SIG-M5 treated with dmso at 0.1 percent for 504 hours (cell line): ENCODE measurements at regions not wholly inside any gene's neighbourhood (a gene's known extent, or its start where the extent isn't known, plus 50 kb on each side); places are given as distances from the start of the nearest gene placed in this dataset.
"Not testable (repeated sequence)": the region's sequence is repeated elsewhere in the genome, so short reads cannot be mapped to it uniquely, and the experiment has no call there.

ENCODE experiments used
- DNase-seq: peaks from one replicate; lab custom pipeline; 2025; ENCODE audit not compliant: unreplicated experiment; lab: John Stamatoyannopoulos, UW

- DNase-seq, result no peak
Measured at GRCh38 chr15:54772663-54773062, 424.1 kb downstream of the RSL24D1 start.

- not testable (repeated sequence) for DNase-seq
Measured at GRCh38 chr15:54749461-54749860, 447.3 kb downstream of the RSL24D1 start.

DNA sequence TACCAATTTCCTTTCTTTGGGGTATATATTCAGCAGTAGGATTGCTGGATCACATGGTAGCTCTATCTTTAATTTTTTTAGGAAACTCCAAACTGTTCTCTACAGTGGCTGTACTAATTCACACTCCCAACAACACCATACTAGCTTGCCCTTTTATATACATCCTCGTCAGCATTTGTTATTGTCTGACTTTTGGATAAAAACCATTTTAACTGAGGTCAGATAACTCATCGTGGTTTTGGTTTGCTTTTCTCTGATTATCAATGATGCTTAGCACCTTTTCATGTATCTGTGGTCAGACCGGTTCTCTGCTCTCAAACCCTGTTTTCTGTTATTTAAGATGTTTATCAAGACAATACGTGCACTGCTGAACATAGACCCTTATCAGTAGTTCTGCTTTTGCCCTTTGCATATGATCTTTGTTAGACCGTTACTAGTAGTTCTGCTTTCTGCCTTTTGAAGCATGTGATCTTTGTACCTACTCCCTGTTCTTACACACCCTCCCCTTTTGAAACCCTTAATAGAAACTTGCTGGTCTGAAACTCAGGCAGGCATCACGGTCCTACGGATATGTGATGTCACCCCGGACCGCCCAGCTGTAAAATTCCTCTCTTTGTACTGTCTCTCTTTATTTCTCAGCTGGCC is 474.3 kb downstream of the RSL24D1 start:
- no peak for DNase-seq

GRCh38 chr15:54719325-54719724 is 477.4 kb downstream of the RSL24D1 start:
- no peak for DNase-seq

- no peak for DNase-seq
Measured at GRCh38 chr15:54707805-54708752, 488.7 kb downstream of the RSL24D1 start.

DNA sequence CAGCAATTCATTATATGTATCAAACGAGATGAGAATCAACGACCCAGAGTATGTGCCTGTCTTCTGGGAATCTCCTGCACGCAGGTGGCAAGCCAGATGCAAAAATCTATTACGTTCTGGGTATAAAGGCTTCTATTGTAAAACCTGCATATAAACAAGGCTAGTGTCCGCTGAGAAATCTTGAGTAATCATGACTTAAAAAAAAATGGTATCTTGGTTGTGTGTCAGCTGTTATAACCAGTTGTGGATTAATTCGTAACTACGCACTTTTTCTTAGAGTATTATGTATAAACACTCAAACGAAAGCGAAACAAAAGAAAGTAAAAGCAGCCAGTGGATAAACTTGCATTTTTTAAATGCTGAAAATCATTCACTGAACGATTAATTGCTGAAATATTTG is 509.1 kb downstream of the RSL24D1 start:
- no peak for DNase-seq
